GM12874 (cell line): ENCODE measurements at regions not wholly inside any gene's neighbourhood (a gene's known extent, or its start where the extent isn't known, plus 50 kb on each side); places are given as distances from the start of the nearest gene placed in this dataset.

Source experiments
- CTCF ChIP-seq: IDR thresholded peaks from 2 replicates; pipeline ENCODE4 v1.5.1; 2011; ENCODE audit warnings: low read depth, mild to moderate bottlenecking, control low read depth, low read length, moderate library complexity; ENCODE audit not compliant: insufficient read depth

- TF ChIP-seq CTCF: no peak
Measured at GRCh38 chr2:136530146-136530545, 235.2 kb upstream of the THSD7B start.

- no peak for TF ChIP-seq CTCF
Measured at GRCh38 chr2:136527560-136527959, 237.8 kb upstream of the THSD7B start.

GRCh38 chr2:136522724-136523123 lies 242.6 kb upstream of the THSD7B start:
- no peak for TF ChIP-seq CTCF

- TF ChIP-seq CTCF: no peak
Measured at GRCh38 chr2:136517716-136518115, 247.6 kb upstream of the THSD7B start.

GRCh38 chr2:136510244-136510643 lies 255.1 kb upstream of the THSD7B start:
- no peak for TF ChIP-seq CTCF

GRCh38 chr2:136505462-136505861 lies 259.9 kb upstream of the THSD7B start:
- no peak for TF ChIP-seq CTCF

GRCh38 chr2:136502660-136503059 lies 262.7 kb upstream of the THSD7B start:
- no peak for TF ChIP-seq CTCF

GRCh38 chr2:136497709-136498108 lies 267.6 kb upstream of the THSD7B start:
- no peak for TF ChIP-seq CTCF
